GM10266 (cell line): ENCODE measurements at regions not wholly inside any gene's neighbourhood (a gene's known extent, or its start where the extent isn't known, plus 50 kb on each side); places are given as distances from the start of the nearest gene placed in this dataset.

Experiments used
- DNase-seq: peaks from one replicate; pipeline ENCODE4 v3.0.0; 2012; ENCODE audit errors: extremely low spot score
- CTCF ChIP-seq: IDR thresholded peaks from 2 replicates; pipeline ENCODE4 v1.5.1; 2012; ENCODE audit warnings: mild to moderate bottlenecking, low read depth; ENCODE audit not compliant: control insufficient read depth, insufficient read depth; ENCODE audit errors: missing control alignments

GRCh38 chr7:80082213-80082612, 52.4 kb upstream of the GNAI1 start:
- TF ChIP-seq CTCF: no peak
- no peak for DNase-seq

DNA sequence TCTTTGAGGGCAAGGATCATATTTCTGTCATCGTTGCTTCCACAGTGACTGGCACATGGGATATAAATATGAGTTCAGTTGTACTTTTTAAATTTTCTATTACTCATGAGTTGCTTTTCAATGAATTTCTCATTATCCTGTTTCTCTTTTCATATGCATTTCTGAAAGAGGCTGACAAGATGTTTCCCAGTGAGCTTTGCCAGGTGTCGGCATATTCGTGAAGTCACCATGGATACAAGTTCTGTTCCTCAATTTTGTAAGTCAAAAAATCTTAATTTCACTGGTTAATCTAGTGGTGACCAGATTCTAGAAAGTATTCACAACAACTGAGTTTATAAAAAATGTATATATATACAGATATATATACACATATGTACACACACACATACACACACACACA, 55.7 kb upstream of the GNAI1 start:
- DNase-seq: no peak
- no peak for TF ChIP-seq CTCF

DNA sequence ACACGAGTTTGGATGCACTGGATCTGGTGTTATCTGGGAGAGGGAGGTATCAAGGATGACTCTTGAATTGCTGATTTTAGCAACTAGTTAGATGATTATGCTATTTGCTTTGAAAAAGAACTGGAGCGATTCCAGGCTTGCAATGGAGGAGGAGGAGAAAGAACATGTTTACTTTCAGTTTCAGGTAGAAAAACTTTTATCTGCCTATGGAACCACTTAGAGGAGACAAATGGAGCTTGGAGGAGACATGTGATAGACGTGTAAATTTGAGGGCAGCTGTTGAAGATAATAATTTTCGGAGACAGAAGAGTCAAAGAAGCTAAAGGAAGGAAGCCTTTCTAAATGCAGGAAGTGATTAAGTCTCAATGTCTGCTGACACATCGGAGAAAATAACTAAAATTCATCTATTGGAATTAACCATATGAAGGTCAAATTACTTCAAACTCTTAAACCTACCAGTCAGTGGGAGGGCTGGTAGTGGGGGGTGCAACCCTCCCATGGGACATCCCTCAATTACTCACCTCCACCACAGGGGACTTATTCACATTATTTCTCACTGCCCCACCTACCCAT, 56.4 kb upstream of the GNAI1 start:
- TF ChIP-seq CTCF: no peak
- no peak for DNase-seq

GRCh38 chr7:80070391-80070790, 64.2 kb upstream of the GNAI1 start:
- no peak for TF ChIP-seq CTCF
- DNase-seq: no peak

- no peak for DNase-seq
- no peak for TF ChIP-seq CTCF
Observed at GRCh38 chr7:80066639-80067038, 68.0 kb upstream of the GNAI1 start.

DNA sequence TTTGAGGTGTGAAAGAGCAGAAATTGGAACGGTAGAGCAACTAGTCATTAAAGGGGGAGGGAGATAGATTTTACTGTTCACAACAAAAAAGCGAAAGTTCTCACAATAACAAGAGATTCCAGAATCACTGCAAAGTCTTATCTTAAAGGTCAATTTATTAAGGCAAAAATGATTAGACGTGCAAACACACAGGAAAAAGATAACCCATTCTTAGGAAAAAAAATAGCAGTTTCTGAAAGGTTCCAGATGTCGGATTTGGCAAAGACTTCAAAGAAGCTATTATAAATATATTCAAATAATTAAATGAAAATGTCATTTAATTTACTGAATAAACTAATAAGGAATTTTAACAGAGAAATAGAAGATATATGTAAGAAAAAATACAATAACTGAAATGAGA, 70.8 kb upstream of the GNAI1 start:
- no peak for TF ChIP-seq CTCF

DNA sequence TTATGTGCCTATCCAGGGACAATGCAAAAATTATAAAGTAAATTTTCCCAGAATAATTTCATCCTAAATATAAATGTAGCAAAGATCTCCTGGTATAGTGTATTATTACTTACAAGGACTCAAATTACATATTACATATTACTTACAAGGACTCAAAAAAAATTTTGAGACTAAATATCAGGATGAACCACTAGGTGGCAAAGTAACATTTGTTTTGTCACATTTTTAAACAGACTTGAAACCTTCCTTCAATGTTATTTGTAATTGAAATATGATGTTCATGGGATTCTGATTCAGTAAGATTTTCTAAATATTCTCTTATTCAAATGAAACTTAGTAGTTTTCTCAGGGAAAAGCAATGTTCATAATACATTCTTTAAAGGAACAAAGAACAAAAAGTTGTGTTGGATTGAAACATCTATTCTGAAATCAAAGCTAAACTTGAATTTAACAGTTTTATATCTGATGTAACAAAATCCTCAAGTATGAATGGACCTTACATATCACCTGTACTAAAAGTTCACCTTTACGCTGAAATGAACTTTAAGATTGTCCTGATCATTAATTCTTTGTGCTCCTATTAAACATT, 74.3 kb upstream of the GNAI1 start:
- DNase-seq: no peak
- TF ChIP-seq CTCF: peak; percentile 23

More for the DNA sequence above, 70.8 kb upstream of the GNAI1 start:
- DNase-seq: no peak
